ENCODE measurements at regions not wholly inside any gene's neighbourhood (a gene's known extent, or its start where the extent isn't known, plus 50 kb on each side); places are given as distances from the start of the nearest gene placed in this dataset.

- H3K9me3 ChIP-seq (ENCODE audit: low read depth), result no peaks in the 10 kb centered on the region
- no peaks in the 10 kb centered on the region for H3K79me2 ChIP-seq
- H3K27ac ChIP-seq, result no peak overlapping the region
- H3K9me2 ChIP-seq (replicated peaks; ENCODE audit: insufficient read depth), result no peaks in the 10 kb centered on the region
- WGBS (ENCODE audit: low lambda C conversion rate, missing lambda C conversion rate), result 10% methylated on average over 1 of the region's 1 CpG
- no peak overlapping the region for H2AFZ ChIP-seq
- TF ChIP-seq EZH2phosphoT487 (IDR thresholded peaks at IDR 0.05; ENCODE audit: low read depth, severe bottlenecking, unreplicated experiment) (no peak), CTCF (IDR thresholded peaks at IDR 0.05; ENCODE audit: poor library complexity) (no peak), EZH2 (IDR thresholded peaks at IDR 0.05; ENCODE audit: borderline replicate concordance) (no peak)
- H3K4me2 ChIP-seq, result no peak overlapping the region
- H4K20me1 ChIP-seq (ENCODE audit: insufficient read depth, poor library complexity, severe bottlenecking), result no peaks in the 10 kb centered on the region
- H3K36me3 ChIP-seq (replicated peaks; ENCODE audit: insufficient read depth, low read depth), result no peaks in the 10 kb centered on the region
- H3K27me3 ChIP-seq, result no peaks in the 10 kb centered on the region
- H3K4me1 ChIP-seq (ENCODE audit: insufficient read depth), result no peaks in the 10 kb centered on the region
- no peak overlapping the region for H3K4me3 ChIP-seq
- no peak for DNase-seq (ENCODE audit: low spot score)
These were observed 81.7 kb upstream of the CCDC85A start for GRCh38 chr2:56102098-56102497.

GRCh38 chr2:56102866-56103265 is 80.9 kb upstream of the CCDC85A start:
- H3K4me2 ChIP-seq, result no peak overlapping the region
- no peak for DNase-seq (ENCODE audit: low spot score)
- H3K36me3 ChIP-seq (replicated peaks; ENCODE audit: insufficient read depth, low read depth), result no peaks in the 10 kb centered on the region
- H3K27ac ChIP-seq, result no peak overlapping the region
- no peaks in the 10 kb centered on the region for H3K27me3 ChIP-seq
- no peaks in the 10 kb centered on the region for H3K9me2 ChIP-seq (replicated peaks; ENCODE audit: insufficient read depth)
- no peaks in the 10 kb centered on the region for H3K9me3 ChIP-seq (ENCODE audit: low read depth)
- no peak overlapping the region for H3K4me3 ChIP-seq
- no peak for TF ChIP-seq EZH2phosphoT487 (IDR thresholded peaks at IDR 0.05; ENCODE audit: low read depth, severe bottlenecking, unreplicated experiment)
- TF ChIP-seq EZH2 (IDR thresholded peaks at IDR 0.05; ENCODE audit: borderline replicate concordance), result no peak
- no peak for TF ChIP-seq CTCF (IDR thresholded peaks at IDR 0.05; ENCODE audit: poor library complexity)
- H3K79me2 ChIP-seq, result no peaks in the 10 kb centered on the region
- no peaks in the 10 kb centered on the region for H3K4me1 ChIP-seq (ENCODE audit: insufficient read depth)
- no peaks in the 10 kb centered on the region for H4K20me1 ChIP-seq (ENCODE audit: insufficient read depth, poor library complexity, severe bottlenecking)
- no peak overlapping the region for H2AFZ ChIP-seq
- WGBS (ENCODE audit: low lambda C conversion rate, missing lambda C conversion rate), result 69% methylated on average over 2 of the region's 2 CpGs

- H3K36me3 ChIP-seq (replicated peaks; ENCODE audit: insufficient read depth, low read depth), result no peaks in the 10 kb centered on the region
- TF ChIP-seq EZH2phosphoT487 (IDR thresholded peaks at IDR 0.05; ENCODE audit: low read depth, severe bottlenecking, unreplicated experiment), result no peak
- no peaks in the 10 kb centered on the region for H3K9me3 ChIP-seq (ENCODE audit: low read depth)
- H4K20me1 ChIP-seq (ENCODE audit: insufficient read depth, poor library complexity, severe bottlenecking), result no peaks in the 10 kb centered on the region
- H3K27me3 ChIP-seq, result no peaks in the 10 kb centered on the region
- WGBS (ENCODE audit: low lambda C conversion rate, missing lambda C conversion rate), result 71% methylated on average over 1 of the region's 1 CpG
- no peak overlapping the region for H3K27ac ChIP-seq
- no peak for DNase-seq (ENCODE audit: low spot score)
- no peak overlapping the region for H3K4me3 ChIP-seq
- no peaks in the 10 kb centered on the region for H3K79me2 ChIP-seq
- H2AFZ ChIP-seq, result no peak overlapping the region
- no peaks in the 10 kb centered on the region for H3K4me1 ChIP-seq (ENCODE audit: insufficient read depth)
- no peak overlapping the region for H3K4me2 ChIP-seq
- no peaks in the 10 kb centered on the region for H3K9me2 ChIP-seq (replicated peaks; ENCODE audit: insufficient read depth)
These were observed 78.8 kb upstream of the CCDC85A start for GRCh38 chr2:56104962-56105361.

GRCh38 chr2:56107502-56108220 is 76.1 kb upstream of the CCDC85A start:
- TF ChIP-seq EZH2phosphoT487 (IDR thresholded peaks at IDR 0.05; ENCODE audit: low read depth, severe bottlenecking, unreplicated experiment) (no peak), CTCF (IDR thresholded peaks at IDR 0.05; ENCODE audit: poor library complexity) (no peak), EZH2 (IDR thresholded peaks at IDR 0.05; ENCODE audit: borderline replicate concordance) (no peak)
- no peaks in the 10 kb centered on the region for H3K79me2 ChIP-seq
- no peaks in the 10 kb centered on the region for H3K27me3 ChIP-seq
- H3K4me2 ChIP-seq, result no peak overlapping the region
- H3K9me3 ChIP-seq (ENCODE audit: low read depth), result no peaks in the 10 kb centered on the region
- H3K4me1 ChIP-seq (ENCODE audit: insufficient read depth), result no peaks in the 10 kb centered on the region
- H3K27ac ChIP-seq, result no peak overlapping the region
- no peaks in the 10 kb centered on the region for H3K9me2 ChIP-seq (replicated peaks; ENCODE audit: insufficient read depth)
- DNase-seq (ENCODE audit: low spot score), result no peak
- no peaks in the 10 kb centered on the region for H4K20me1 ChIP-seq (ENCODE audit: insufficient read depth, poor library complexity, severe bottlenecking)
- H3K36me3 ChIP-seq (replicated peaks; ENCODE audit: insufficient read depth, low read depth), result no peaks in the 10 kb centered on the region
- no peak overlapping the region for H2AFZ ChIP-seq
- WGBS (ENCODE audit: low lambda C conversion rate, missing lambda C conversion rate), result 74% methylated on average over 3 of the region's 3 CpGs
- no peak overlapping the region for H3K4me3 ChIP-seq

All from hepatocyte (in vitro differentiated cells).